ENCODE measurements at regions not wholly inside any gene's neighbourhood (a gene's known extent, or its start where the extent isn't known, plus 50 kb on each side); places are given as distances from the start of the nearest gene placed in this dataset.

GRCh38 chr6:1502041-1502440, 107.7 kb upstream of the FOXC1 start:
- Histone ChIP-seq H3K9me3 (no peaks in the 10 kb centered on the region), H3K4me1 (no peaks in the 10 kb centered on the region), H3K36me3 (no peaks in the 10 kb centered on the region), H3K27ac (no peak overlapping the region), H3K27me3 (no peaks in the 10 kb centered on the region), H3K4me3 (no peak overlapping the region)
- no peak for DNase-seq (ENCODE audit: extremely low spot score in 2 of 2)
- TF ChIP-seq CTCF (IDR thresholded peaks at IDR 0.05) (no peak), POLR2AphosphoS5 (IDR thresholded peaks at IDR 0.05; ENCODE audit: insufficient read depth in 1 of 2, low read depth in 1 of 2) (no peak)
- intact Hi-C loops (cut with DNase I) = no loop called here

DNA sequence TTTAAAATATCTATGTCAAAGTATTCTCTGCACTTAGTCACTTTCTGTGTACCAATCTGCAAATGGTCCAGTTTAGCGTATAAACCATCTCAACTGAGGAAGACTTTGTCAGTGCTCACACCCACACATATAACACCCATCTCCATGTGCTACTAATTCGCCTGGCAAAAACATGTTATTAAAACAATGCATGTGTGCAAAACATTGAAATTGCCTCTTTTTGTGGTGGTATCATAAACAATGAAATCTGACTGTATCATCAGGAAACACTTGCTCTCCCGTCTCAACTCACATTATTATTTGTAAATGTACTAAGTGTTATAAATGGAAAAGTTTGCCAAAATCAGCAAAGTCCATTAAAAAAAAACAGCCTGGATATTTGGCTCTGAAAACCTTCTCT, 105.9 kb upstream of the FOXC1 start:
- Histone ChIP-seq H3K4me1 (no peaks in the 10 kb centered on the region), H3K27ac (no peak overlapping the region), H3K36me3 (no peaks in the 10 kb centered on the region), H3K27me3 (no peaks in the 10 kb centered on the region), H3K4me3 (no peak overlapping the region), H3K9me3 (no peaks in the 10 kb centered on the region)
- intact Hi-C loops (cut with DNase I) = no loop called here
- DNase-seq (ENCODE audit: extremely low spot score in 2 of 2) = no peak
- TF ChIP-seq POLR2AphosphoS5 (IDR thresholded peaks at IDR 0.05; ENCODE audit: insufficient read depth in 1 of 2, low read depth in 1 of 2) (no peak), CTCF (IDR thresholded peaks at IDR 0.05) (no peak), POLR2A (IDR thresholded peaks at IDR 0.05) (no peak)

GRCh38 chr6:1504465-1504864, 105.2 kb upstream of the FOXC1 start:
- H3K36me3 ChIP-seq = no peaks in the 10 kb centered on the region
- DNase-seq (ENCODE audit: extremely low spot score in 2 of 2) = no peak
- intact Hi-C loops (cut with DNase I) = no loop called here
- no peak overlapping the region for H3K4me3 ChIP-seq
- TF ChIP-seq POLR2AphosphoS5 (IDR thresholded peaks at IDR 0.05; ENCODE audit: insufficient read depth in 1 of 2, low read depth in 1 of 2) = no peak
- TF ChIP-seq CTCF (IDR thresholded peaks at IDR 0.05) = no peak
- no peak for TF ChIP-seq POLR2A (IDR thresholded peaks at IDR 0.05)
- no peak overlapping the region for H3K27ac ChIP-seq
- no peaks in the 10 kb centered on the region for H3K9me3 ChIP-seq
- no peaks in the 10 kb centered on the region for H3K27me3 ChIP-seq
- no peaks in the 10 kb centered on the region for H3K4me1 ChIP-seq

DNA sequence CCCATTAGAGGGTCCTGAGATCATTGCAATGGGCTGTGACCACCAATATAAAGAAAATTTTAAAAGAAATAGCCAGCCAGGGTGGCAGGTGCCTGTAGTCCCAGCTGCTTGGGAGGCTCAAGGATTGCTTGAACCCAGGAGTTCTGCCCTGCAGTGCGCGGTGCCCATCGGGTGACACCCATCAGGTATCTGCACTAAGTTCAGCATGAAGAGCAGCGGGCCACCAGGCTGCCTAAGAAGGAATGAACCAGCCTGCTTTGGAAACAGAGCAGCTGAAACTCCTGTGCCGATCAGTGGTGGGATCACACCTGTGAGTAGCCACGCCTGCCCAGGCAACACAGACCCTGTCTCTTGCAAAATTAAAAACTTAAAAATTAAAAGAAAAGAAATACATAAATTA, 102.5 kb upstream of the FOXC1 start:
- no peak overlapping the region for H3K27ac ChIP-seq
- intact Hi-C loops (cut with DNase I) = no loop called here
- TF ChIP-seq CTCF (IDR thresholded peaks at IDR 0.05) = no peak
- TF ChIP-seq POLR2AphosphoS5 (IDR thresholded peaks at IDR 0.05; ENCODE audit: insufficient read depth in 1 of 2, low read depth in 1 of 2) = no peak
- no peak for TF ChIP-seq POLR2A (IDR thresholded peaks at IDR 0.05)
- no peaks in the 10 kb centered on the region for H3K4me1 ChIP-seq
- no peak for DNase-seq (ENCODE audit: extremely low spot score in 2 of 2)
- no peaks in the 10 kb centered on the region for H3K36me3 ChIP-seq
- no peaks in the 10 kb centered on the region for H3K9me3 ChIP-seq
- H3K27me3 ChIP-seq = no peaks in the 10 kb centered on the region
- no peak overlapping the region for H3K4me3 ChIP-seq

GRCh38 chr6:1509241-1509640, 100.5 kb upstream of the FOXC1 start:
- TF ChIP-seq POLR2AphosphoS5 (IDR thresholded peaks at IDR 0.05; ENCODE audit: insufficient read depth in 1 of 2, low read depth in 1 of 2) = no peak
- no peak for TF ChIP-seq POLR2A (IDR thresholded peaks at IDR 0.05)
- no peak for TF ChIP-seq CTCF (IDR thresholded peaks at IDR 0.05)
- intact Hi-C loops (cut with DNase I) = no loop called here

More at GRCh38 chr6:1509241-1509640, 100.5 kb upstream of the FOXC1 start:
- no peak for DNase-seq (ENCODE audit: extremely low spot score in 2 of 2)
- Histone ChIP-seq H3K27ac (no peak overlapping the region), H3K4me3 (no peak overlapping the region), H3K36me3 (no peaks in the 10 kb centered on the region), H3K27me3 (no peaks in the 10 kb centered on the region), H3K9me3 (no peaks in the 10 kb centered on the region), H3K4me1 (no peaks in the 10 kb centered on the region)
